H9 (cell line): ENCODE measurements at regions not wholly inside any gene's neighbourhood (a gene's known extent, or its start where the extent isn't known, plus 50 kb on each side); places are given as distances from the start of the nearest gene placed in this dataset.

Experiments
- DNase-seq: peaks from one replicate; pipeline ENCODE4 v3.0.0-alpha.2; 2017
- H2AFZ ChIP-seq: one replicate; pipeline ENCODE4 v1.6.1; 2013; ENCODE audit warnings: mild to moderate bottlenecking, low read length, control low read depth, moderate library complexity
- H2AK5ac ChIP-seq: 2 replicates; pipeline ENCODE4 v1.6.1; 2013; ENCODE audit warnings: low read length, control low read depth, mixed read lengths; ENCODE audit not compliant: insufficient read length
- H2BK120ac ChIP-seq: one replicate; pipeline ENCODE4 v1.6.1; 2013; ENCODE audit warnings: low read depth, mild to moderate bottlenecking, low read length, control low read depth, inconsistent platforms; ENCODE audit not compliant: poor library complexity, severe bottlenecking
- H2BK12ac ChIP-seq: 2 replicates; pipeline ENCODE4 v1.6.1; 2013; ENCODE audit warnings: low read length, control low read depth, mixed read lengths, low read depth; ENCODE audit not compliant: insufficient read length
- H2BK15ac ChIP-seq: 2 replicates; pipeline ENCODE4 v1.6.1; 2013; ENCODE audit warnings: low read depth, low read length, control low read depth
- H2BK20ac ChIP-seq: one replicate; pipeline ENCODE4 v1.6.1; 2013; ENCODE audit warnings: low read depth, mild to moderate bottlenecking, low read length, control low read depth, inconsistent platforms; ENCODE audit not compliant: poor library complexity, severe bottlenecking
- H2BK5ac ChIP-seq: 2 replicates; pipeline ENCODE4 v1.6.1; 2013; ENCODE audit warnings: low read length, control low read depth, mixed read lengths; ENCODE audit not compliant: insufficient read length
- H3K14ac ChIP-seq: 2 replicates; pipeline ENCODE4 v1.6.1; 2013; ENCODE audit warnings: low read length, control low read depth; ENCODE audit not compliant: insufficient read depth
- H3K18ac ChIP-seq: 2 replicates; pipeline ENCODE4 v1.6.1; 2013; ENCODE audit warnings: low read depth, mild to moderate bottlenecking, mixed read lengths, low read length, control low read depth; ENCODE audit not compliant: insufficient read length
- H3K23ac ChIP-seq: 2 replicates; pipeline ENCODE4 v1.6.1; 2013; ENCODE audit warnings: low read length, control low read depth, mixed read lengths, low read depth; ENCODE audit not compliant: insufficient read length
- H3K23me2 ChIP-seq: 2 replicates; pipeline ENCODE4 v1.6.1; 2013; ENCODE audit warnings: low read depth, mild to moderate bottlenecking, mixed read lengths, low read length, control low read depth; ENCODE audit not compliant: insufficient read length, poor library complexity, severe bottlenecking
- H3K27ac ChIP-seq: 2 replicates; pipeline ENCODE4 v1.5.1; 2013; ENCODE audit warnings: low read length, control low read depth, mixed read lengths, low read depth; ENCODE audit not compliant: insufficient read length
- H3K27me3 ChIP-seq: 2 replicates; pipeline ENCODE4 v1.6.1; 2013; ENCODE audit warnings: low read length, control low read depth, inconsistent platforms; ENCODE audit not compliant: insufficient read depth
- H3K4ac ChIP-seq: 2 replicates; pipeline ENCODE4 v1.6.1; 2013; ENCODE audit warnings: low read depth, mild to moderate bottlenecking, control low read depth, inconsistent platforms, low read length, moderate library complexity
- H3K4me1 ChIP-seq: 2 replicates; pipeline ENCODE4 v1.6.1; 2013; ENCODE audit warnings: low read length, control low read depth, inconsistent platforms; ENCODE audit not compliant: insufficient read depth
- H3K4me2 ChIP-seq: 2 replicates; pipeline ENCODE4 v1.6.1; 2013; ENCODE audit warnings: low read length, control low read depth, mixed read lengths; ENCODE audit not compliant: insufficient read length, insufficient read depth
- H3K56ac ChIP-seq: 2 replicates; pipeline ENCODE4 v1.6.1; 2013; ENCODE audit warnings: low read depth, mild to moderate bottlenecking, mixed read lengths, low read length, control low read depth; ENCODE audit not compliant: insufficient read length
- H3K79me1 ChIP-seq: 2 replicates; pipeline ENCODE4 v1.6.1; 2013; ENCODE audit warnings: low read depth, mild to moderate bottlenecking, moderate library complexity, low read length, control low read depth, inconsistent platforms; ENCODE audit not compliant: insufficient read depth, poor library complexity, severe bottlenecking
- H3K79me2 ChIP-seq: 2 replicates; pipeline ENCODE4 v1.6.1; 2013; ENCODE audit warnings: low read length, control low read depth, inconsistent platforms; ENCODE audit not compliant: insufficient read depth
- H3K9ac ChIP-seq: 2 replicates; pipeline ENCODE4 v1.6.1; 2013; ENCODE audit warnings: low read length, control low read depth, mixed read lengths; ENCODE audit not compliant: insufficient read length; ENCODE audit errors: extremely low read depth
- H3K9me3 ChIP-seq: one replicate; pipeline ENCODE4 v1.6.1; 2013; ENCODE audit warnings: low read depth, low read length, inconsistent platforms; ENCODE audit not compliant: control insufficient read depth
- H3T11ph ChIP-seq: one replicate; pipeline ENCODE4 v1.6.1; 2013; ENCODE audit warnings: mild to moderate bottlenecking, low read length, control low read depth, inconsistent platforms
- H4K20me1 ChIP-seq: one replicate; pipeline ENCODE4 v1.6.1; 2013; ENCODE audit not compliant: control insufficient read depth, insufficient read length, insufficient read depth
- H4K5ac ChIP-seq: 2 replicates; pipeline ENCODE4 v1.6.1; 2013; ENCODE audit warnings: low read depth, mild to moderate bottlenecking, mixed read lengths, low read length, control low read depth; ENCODE audit not compliant: insufficient read length
- H4K8ac ChIP-seq: replicated peaks from 2 replicates; pipeline ENCODE4 v1.6.1; 2013; ENCODE audit warnings: low read length, control low read depth, mixed read lengths, low read depth; ENCODE audit not compliant: insufficient read length
- H4K91ac ChIP-seq: 2 replicates; pipeline ENCODE4 v1.6.1; 2013; ENCODE audit warnings: low read depth, mild to moderate bottlenecking, moderate library complexity, mixed read lengths, low read length, control low read depth; ENCODE audit not compliant: insufficient read length
- H3K27ac Mint-ChIP-seq, 3 experiments: 2 replicates in 2 of 3; 3 replicates in 1 of 3; pipeline ENCODE4 v1.8.0; 2020 to 2021; ENCODE audit warnings: mixed read lengths in 3 of 3, mild to moderate bottlenecking in 1 of 3, moderate library complexity in 1 of 3
- H3K27me3 Mint-ChIP-seq: 2 replicates; pipeline ENCODE4 v1.8.0; 2021; ENCODE audit warnings: low read depth, mild to moderate bottlenecking, moderate library complexity, mixed read lengths
- H3K36me3 Mint-ChIP-seq, 3 experiments: 2 replicates in 2 of 3; 3 replicates in 1 of 3; pipeline ENCODE4 v1.8.0; 2020 to 2021; ENCODE audit warnings: low read depth in 3 of 3, mixed read lengths in 3 of 3; ENCODE audit not compliant: insufficient read depth in 1 of 3
- H3K4me1 Mint-ChIP-seq, 2 experiments: 2 replicates each; pipeline ENCODE4 v1.8.0; 2020; ENCODE audit warnings: mixed read lengths in 2 of 2
- H3K4me3 Mint-ChIP-seq, 2 experiments: 2 replicates in 1 of 2; 3 replicates in 1 of 2; pipeline ENCODE4 v1.8.0; 2020 to 2021; ENCODE audit warnings: mild to moderate bottlenecking in 2 of 2, mixed read lengths in 2 of 2, moderate library complexity in 1 of 2
- H3K9me3 Mint-ChIP-seq, 2 experiments: 2 replicates in 1 of 2; 3 replicates in 1 of 2; pipeline ENCODE4 v1.8.0; 2020; ENCODE audit warnings: mild to moderate bottlenecking in 2 of 2, mixed read lengths in 2 of 2, moderate library complexity in 1 of 2
- CTCF ChIP-seq: fragments of 200-600 bp; sonication (generic); conservative IDR thresholded peaks from 3 replicates; pipeline ENCODE4 v1.8.0; 2021; ENCODE audit warnings: antibody characterized with exemption, mild to moderate bottlenecking
- WGBS: extraction: QIAGEN DNeasy Blood & Tissue Kit; methylation state at CpG from one replicate; pipeline ENCODE4 v1.1.7; 2013; ENCODE audit warnings: missing lambda C conversion rate, low lambda C conversion rate, mixed read lengths; ENCODE audit not compliant: insufficient read length; ENCODE audit errors: extremely low coverage; 5-methylcytosine and 5-hydroxymethylcytosine counted together

GRCh38 chr18:67646890-67647289, 130.4 kb upstream of the DSEL start:
- no peak overlapping the region for H4K8ac ChIP-seq
- no peak overlapping the region for H3T11ph ChIP-seq
- no peaks in the 10 kb centered on the region for H3K79me1 ChIP-seq
- H2BK5ac ChIP-seq, result no peak overlapping the region
- no peak overlapping the region for H3K14ac ChIP-seq
- Mint-ChIP-seq H3K9me3 (no peaks in the 10 kb centered on the region), H3K4me3 (no peak overlapping the region), H3K27ac (no peak overlapping the region), H3K36me3 (peaks cover 0 to 5% (median 3%) of the 10 kb centered on the region in 3 experiments; a peak in 3 of 7 replicates), H3K27me3 (no peaks in the 10 kb centered on the region), H3K4me1 (peaks cover 0 to 4% of the 10 kb centered on the region in 2 experiments; a peak in 1 of 4 replicates)
- H3K27ac ChIP-seq, result no peak overlapping the region
- H3K56ac ChIP-seq, result no peak overlapping the region
- no peak overlapping the region for H3K9ac ChIP-seq
- DNase-seq, result no peak
- no peak overlapping the region for H2BK20ac ChIP-seq
- H3K79me2 ChIP-seq, result no peaks in the 10 kb centered on the region
- no peak overlapping the region for H2AFZ ChIP-seq
- no peaks in the 10 kb centered on the region for H3K23me2 ChIP-seq
- WGBS, result no CpG with 5 or more reads among the region's 2 CpGs
- peaks cover 4% of the 10 kb centered on the region; the same call in 1 of the 2 replicates for H3K4me1 ChIP-seq
- no peak for TF ChIP-seq CTCF
- H3K23ac ChIP-seq, result no peak overlapping the region
- H3K27me3 ChIP-seq, result no peaks in the 10 kb centered on the region
- no peaks in the 10 kb centered on the region for H3K9me3 ChIP-seq
- no peak overlapping the region for H2BK120ac ChIP-seq
- no peak overlapping the region for H3K18ac ChIP-seq
- no peak overlapping the region for H4K91ac ChIP-seq
- H4K20me1 ChIP-seq, result no peaks in the 10 kb centered on the region
- no peak overlapping the region for H3K4me2 ChIP-seq
- H4K5ac ChIP-seq, result no peak overlapping the region
- no peak overlapping the region for H2BK15ac ChIP-seq
- H3K4ac ChIP-seq, result no peak overlapping the region
- H2BK12ac ChIP-seq, result no peak overlapping the region
- no peak overlapping the region for H2AK5ac ChIP-seq
